Daoy (cell line): ENCODE measurements at regions not wholly inside any gene's neighbourhood (a gene's known extent, or its start where the extent isn't known, plus 50 kb on each side); places are given as distances from the start of the nearest gene placed in this dataset.

Experiments
- DNase-seq: peaks from one replicate; pipeline ENCODE4 v3.0.0-alpha.2; 2015; ENCODE audit warnings: low read depth

- DNase-seq = no peak
Observed at GRCh38 chr2:8631465-8632005, 50.3 kb upstream of the ID2 start.
